H1 (cell line): ENCODE measurements at regions not wholly inside any gene's neighbourhood (a gene's known extent, or its start where the extent isn't known, plus 50 kb on each side); places are given as distances from the start of the nearest gene placed in this dataset.

ENCODE experiments used
- CTCF ChIA-PET: fragments of 300-600 bp; sonication (Branson Sonifier 250); formaldehyde crosslinking; loops from one replicate; lab custom pipeline; 2021; ENCODE audit not compliant: partially characterized antibody; lab: Charles Lee
- POLR2A ChIA-PET: fragments of 300-600 bp; sonication (Branson Sonifier 250); formaldehyde crosslinking; loops from one replicate; lab custom pipeline; 2021; ENCODE audit warnings: inconsistent platforms; ENCODE audit not compliant: partially characterized antibody; lab: Charles Lee
- DNase-seq, 2 experiments: peaks; one replicate each; pipeline versions ENCODE4 v3.0.0 to v3.0.0-alpha.2; 2010 to 2022; ENCODE audit warnings: low spot score in 2 of 2, low read depth in 1 of 2, mixed read lengths in 1 of 2
- FAIRE-seq: peaks from 2 replicates; lab custom pipeline; 2011; peaks lifted over from hg19 to GRCh38; lab: Jason Lieb, UNC
- H2AFZ ChIP-seq: 2 replicates; pipeline ENCODE4 v1.8.1; 2012; ENCODE audit warnings: low read length, inconsistent platforms
- H2AK5ac ChIP-seq: 2 replicates; pipeline ENCODE4 v1.6.1; 2013; ENCODE audit warnings: low read depth, low read length
- H2BK120ac ChIP-seq: replicated peaks from 2 replicates; pipeline ENCODE3; 2013; ENCODE audit warnings: low read depth, low read length, inconsistent platforms
- H2BK12ac ChIP-seq: 2 replicates; pipeline ENCODE4 v1.6.1; 2013; ENCODE audit warnings: low read depth, low read length
- H2BK15ac ChIP-seq: 2 replicates; pipeline ENCODE4 v1.6.1; 2013; ENCODE audit warnings: low read length
- H2BK20ac ChIP-seq: 2 replicates; pipeline ENCODE4 v1.6.1; 2013; ENCODE audit warnings: low read length
- H2BK5ac ChIP-seq: 2 replicates; pipeline ENCODE4 v1.6.1; 2013; ENCODE audit warnings: low read depth, low read length
- H3K14ac ChIP-seq: 2 replicates; pipeline ENCODE4 v1.6.1; 2013; ENCODE audit warnings: inconsistent platforms; ENCODE audit not compliant: insufficient read length
- H3K18ac ChIP-seq: 2 replicates; pipeline ENCODE4 v1.6.1; 2013; ENCODE audit warnings: low read length; ENCODE audit errors: extremely low read depth
- H3K23ac ChIP-seq: 2 replicates; pipeline ENCODE4 v1.6.1; 2013; ENCODE audit warnings: inconsistent platforms; ENCODE audit not compliant: insufficient read length
- H3K23me2 ChIP-seq: 2 replicates; pipeline ENCODE4 v1.6.1; 2013; ENCODE audit warnings: low read depth, low read length
- H3K27ac ChIP-seq: 2 replicates; pipeline ENCODE4 v1.6.1; 2011; ENCODE audit warnings: low read depth, low read length, inconsistent platforms
- H3K27me3 ChIP-seq, 4 experiments: replicated peaks in 1 of 4; 1 replicate in 1 of 4; 2 replicates in 3 of 4; pipeline versions ENCODE4 v1.6.1 to v1.8.1; 2011 to 2013; ENCODE audit warnings: low read length in 3 of 4, mild to moderate bottlenecking in 3 of 4, inconsistent platforms in 2 of 4, mixed read lengths in 2 of 4, moderate library complexity in 1 of 4; ENCODE audit not compliant: control insufficient read depth in 3 of 4, insufficient read depth in 3 of 4; ENCODE audit errors: extremely low read depth in 1 of 4
- H3K36me3 ChIP-seq, 4 experiments: 2 replicates each; pipeline versions ENCODE4 v1.6.1 to v1.8.1; 2011 to 2013; ENCODE audit warnings: mild to moderate bottlenecking in 4 of 4, low read length in 3 of 4, moderate library complexity in 2 of 4, control low read depth in 1 of 4, inconsistent platforms in 1 of 4; ENCODE audit not compliant: insufficient read depth in 4 of 4, control insufficient read depth in 2 of 4
- H3K4ac ChIP-seq: replicated peaks from 2 replicates; pipeline ENCODE3; 2013; ENCODE audit warnings: low read length, low read depth, mixed read lengths, inconsistent platforms; ENCODE audit not compliant: insufficient read length
- H3K4me1 ChIP-seq, 4 experiments: replicated peaks in 1 of 4; 1 replicate in 1 of 4; 2 replicates in 3 of 4; pipeline versions ENCODE4 v1.6.1 to v1.8.1; 2011 to 2013; ENCODE audit warnings: low read length in 3 of 4, inconsistent platforms in 2 of 4, mixed read lengths in 1 of 4; ENCODE audit not compliant: insufficient read depth in 4 of 4, control insufficient read depth in 3 of 4
- H3K4me2 ChIP-seq, 2 experiments: 2 replicates each; pipeline versions ENCODE4 v1.6.1 to v1.8.1; 2011 to 2013; ENCODE audit warnings: low read depth in 2 of 2, low read length in 2 of 2, control low read depth in 1 of 2, inconsistent platforms in 1 of 2, mild to moderate bottlenecking in 1 of 2; ENCODE audit not compliant: insufficient read depth in 1 of 2
- H3K4me3 ChIP-seq, 4 experiments: fragments of 200-600, 300-600 bp in 1 of 4; sonication (generic), shearing (Covaris generic), sonication (Bioruptor Twin) in 1 of 4; 2 replicates each; pipeline versions ENCODE4 v1.5.1 to v1.8.1; 2011 to 2016; ENCODE audit warnings: low read length in 4 of 4, low read depth in 3 of 4, control low read depth in 2 of 4, inconsistent platforms in 2 of 4, mild to moderate bottlenecking in 2 of 4, mixed read lengths in 1 of 4, moderate library complexity in 1 of 4; ENCODE audit not compliant: insufficient read depth in 2 of 4; ENCODE audit errors: extremely low read depth in 1 of 4
- H3K56ac ChIP-seq: replicated peaks from 2 replicates; pipeline ENCODE3; 2013; ENCODE audit warnings: low read depth, mild to moderate bottlenecking, mixed read lengths, low read length, inconsistent platforms; ENCODE audit not compliant: insufficient read length
- H3K79me1 ChIP-seq: 2 replicates; pipeline ENCODE4 v1.6.1; 2013; ENCODE audit warnings: low read depth, low read length, control low read depth
- H3K79me2 ChIP-seq, 2 experiments: 2 replicates each; pipeline versions ENCODE4 v1.6.1 to v1.8.1; 2012 to 2013; ENCODE audit warnings: low read length in 2 of 2, mild to moderate bottlenecking in 2 of 2, inconsistent platforms in 1 of 2; ENCODE audit not compliant: insufficient read depth in 2 of 2, control insufficient read depth in 1 of 2
- H3K9ac ChIP-seq, 4 experiments: replicated peaks in 1 of 4; 1 replicate in 1 of 4; 2 replicates in 3 of 4; pipeline versions ENCODE4 v1.6.1 to v1.8.1; 2011 to 2013; ENCODE audit warnings: low read depth in 3 of 4, low read length in 3 of 4, control low read depth in 2 of 4, mild to moderate bottlenecking in 2 of 4, moderate library complexity in 2 of 4, inconsistent platforms in 1 of 4; ENCODE audit errors: extremely low read depth in 1 of 4
- H3K9me3 ChIP-seq, 2 experiments: 2 replicates each; pipeline versions ENCODE4 v1.6.1 to v1.8.1; 2012 to 2013; ENCODE audit warnings: mild to moderate bottlenecking in 2 of 2, moderate library complexity in 2 of 2, control low read depth in 1 of 2, inconsistent platforms in 1 of 2, low read depth in 1 of 2, low read length in 1 of 2, mixed read lengths in 1 of 2; ENCODE audit not compliant: insufficient read depth in 2 of 2
- H4K20me1 ChIP-seq, 2 experiments: replicated peaks in 1 of 2; 2 replicates each; pipeline versions ENCODE3 to v1.8.1; 2011 to 2013; ENCODE audit warnings: inconsistent platforms in 2 of 2, low read length in 2 of 2, mild to moderate bottlenecking in 1 of 2; ENCODE audit not compliant: insufficient read depth in 2 of 2, control insufficient read depth in 1 of 2
- H4K5ac ChIP-seq: 2 replicates; pipeline ENCODE4 v1.6.1; 2013; ENCODE audit warnings: low read length, low read depth, mixed read lengths, inconsistent platforms; ENCODE audit not compliant: insufficient read length
- H4K8ac ChIP-seq: 2 replicates; pipeline ENCODE4 v1.8.0; 2013; ENCODE audit warnings: mild to moderate bottlenecking, moderate library complexity, low read length, inconsistent platforms; ENCODE audit not compliant: insufficient read depth; ENCODE audit errors: extremely low read depth
- H4K91ac ChIP-seq: replicated peaks from 2 replicates; pipeline ENCODE3; 2013; ENCODE audit warnings: low read length, mixed read lengths, inconsistent platforms; ENCODE audit not compliant: insufficient read length
- ATF2 ChIP-seq: IDR thresholded peaks from 2 replicates; pipeline ENCODE4 v1.6.1; 2012; ENCODE audit warnings: low read length, inconsistent platforms
- CBX5 ChIP-seq: fragments of 300-800, 300-1000 bp; sonication (generic); IDR thresholded peaks from 2 replicates; pipeline ENCODE4 v1.7.1; 2016; ENCODE audit warnings: antibody characterized with exemption, low read length, low read depth
- EP300 ChIP-seq, 2 experiments: IDR thresholded peaks; 1 replicate in 1 of 2; 2 replicates in 1 of 2; pipeline ENCODE4 v1.6.1; 2011 to 2012; ENCODE audit warnings: low read depth in 2 of 2, low read length in 2 of 2, mild to moderate bottlenecking in 2 of 2, borderline replicate concordance in 1 of 2, inconsistent platforms in 1 of 2, moderate library complexity in 1 of 2
- EZH2 ChIP-seq: fragments of 200-600 bp; sonication (generic); IDR thresholded peaks from 2 replicates; pipeline ENCODE4 v1.7.1; 2012; ENCODE audit warnings: low read depth, mild to moderate bottlenecking, moderate library complexity, low read length, inconsistent platforms; ENCODE audit not compliant: severe bottlenecking
- HDAC2 ChIP-seq, 2 experiments: fragments of 300-600 bp in 1 of 2; sonication (generic) in 1 of 2; IDR thresholded peaks; 2 replicates each; pipeline ENCODE4 v1.6.1; 2011 to 2012; ENCODE audit warnings: low read depth in 2 of 2, low read length in 2 of 2, mild to moderate bottlenecking in 2 of 2, moderate library complexity in 2 of 2, borderline replicate concordance in 1 of 2, inconsistent platforms in 1 of 2
- SIX5 ChIP-seq: IDR thresholded peaks from 2 replicates; pipeline ENCODE4 v1.6.1; 2011; ENCODE audit warnings: mild to moderate bottlenecking, low read depth, low read length
- SP2 ChIP-seq: IDR thresholded peaks from 2 replicates; pipeline ENCODE4 v1.6.1; 2012; ENCODE audit warnings: mild to moderate bottlenecking, low read length, inconsistent platforms
- SRF ChIP-seq: IDR thresholded peaks from 2 replicates; pipeline ENCODE4 v1.6.1; 2011; ENCODE audit warnings: mild to moderate bottlenecking, low read depth, low read length, moderate library complexity
- USF2 ChIP-seq: IDR thresholded peaks from 2 replicates; pipeline ENCODE4 v1.6.1; 2011; ENCODE audit warnings: low read length, improper control_type of control experiment
- ZNF274 ChIP-seq: IDR thresholded peaks from 2 replicates; pipeline ENCODE4 v1.7.0; 2012; ENCODE audit warnings: low read length, borderline replicate concordance; ENCODE audit errors: extremely low read depth
- WGBS, 2 experiments: shearing (Covaris generic) in 1 of 2; methylation state at CpG; one replicate each; pipeline versions ENCODE4 v1.1.6 to v1.1.7; 2013 to 2015; ENCODE audit warnings: low lambda C conversion rate in 2 of 2, mixed read lengths in 2 of 2, inconsistent platforms in 1 of 2, low coverage in 1 of 2, missing lambda C conversion rate in 1 of 2; ENCODE audit not compliant: insufficient replicate concordance in 2 of 2, insufficient coverage in 1 of 2, insufficient read length in 1 of 2; ENCODE audit errors: extremely low coverage in 1 of 2, missing lambda C conversion rate in 1 of 2; 5-methylcytosine and 5-hydroxymethylcytosine counted together

GRCh38 chr6:26302941-26303559 lies 61.9 kb upstream of the BTN3A2 start:
- H3K23me2 ChIP-seq = peaks cover 9% of the 10 kb centered on the region
- no peak overlapping the region for H2BK20ac ChIP-seq
- ChIA-PET CTCF (no interaction called here), POLR2A (interaction anchor here (0.6 to 2.4 kb wide), 5 partner anchors 10 to 259 kb away, joined by 3 to 17 read pairs (median 3); a partner anchor contains a TSS)
- FAIRE-seq (no peak), DNase-seq (no peak)
- H2AK5ac ChIP-seq = no peak overlapping the region
- H2BK120ac ChIP-seq = no peak overlapping the region
- H3K4me1 ChIP-seq = peaks cover 0 to 3% (median 1%) of the 10 kb centered on the region in 4 experiments; a peak in 3 of 7 replicates
- H3K27me3 ChIP-seq = no peaks in the 10 kb centered on the region
- H3K14ac ChIP-seq = no peak overlapping the region
- H2AFZ ChIP-seq = no peak overlapping the region
- H3K23ac ChIP-seq = no peak overlapping the region
- 100% methylated on average over 1 of the region's 1 CpG; no CpG with 5 or more reads in 1 of the 2 experiments for WGBS, 2 experiments
- no peak overlapping the region for H2BK12ac ChIP-seq
- no peaks in the 10 kb centered on the region for H3K36me3 ChIP-seq
- no peak overlapping the region for H3K18ac ChIP-seq
- H4K20me1 ChIP-seq = no peaks in the 10 kb centered on the region
- H4K91ac ChIP-seq = no peak overlapping the region
- no peak overlapping the region for H3K4me3 ChIP-seq
- no peak overlapping the region for H3K27ac ChIP-seq
- H4K5ac ChIP-seq = no peak overlapping the region
- H3K9me3 ChIP-seq = no peaks in the 10 kb centered on the region
- H3K56ac ChIP-seq = no peak overlapping the region
- no peak overlapping the region for H3K4ac ChIP-seq
- H3K4me2 ChIP-seq = no peak overlapping the region
- H3K79me1 ChIP-seq = no peaks in the 10 kb centered on the region
- H2BK5ac ChIP-seq = no peak overlapping the region
- no peak overlapping the region for H2BK15ac ChIP-seq
- H3K9ac ChIP-seq = no peak overlapping the region
- H4K8ac ChIP-seq = no peak overlapping the region
- H3K79me2 ChIP-seq = no peaks in the 10 kb centered on the region
- TF ChIP-seq ATF2 (no peak), HDAC2 (IDR thresholded peaks at IDR 0.05; ENCODE audit: borderline replicate concordance in 1 of 2, low read depth in 2 of 2, low read length in 2 of 2) (no peak), EP300 (IDR thresholded peaks at IDR 0.05; ENCODE audit: borderline replicate concordance in 1 of 2, low read depth in 2 of 2, low read length in 2 of 2) (no peak), SP2 (no peak), ZNF274 (no peak), CBX5 (no peak), EZH2 (no peak), USF2 (no peak), SRF (no peak), SIX5 (no peak)
